ENCODE measurements at regions not wholly inside any gene's neighbourhood (a gene's known extent, or its start where the extent isn't known, plus 50 kb on each side); places are given as distances from the start of the nearest gene placed in this dataset.

DNA sequence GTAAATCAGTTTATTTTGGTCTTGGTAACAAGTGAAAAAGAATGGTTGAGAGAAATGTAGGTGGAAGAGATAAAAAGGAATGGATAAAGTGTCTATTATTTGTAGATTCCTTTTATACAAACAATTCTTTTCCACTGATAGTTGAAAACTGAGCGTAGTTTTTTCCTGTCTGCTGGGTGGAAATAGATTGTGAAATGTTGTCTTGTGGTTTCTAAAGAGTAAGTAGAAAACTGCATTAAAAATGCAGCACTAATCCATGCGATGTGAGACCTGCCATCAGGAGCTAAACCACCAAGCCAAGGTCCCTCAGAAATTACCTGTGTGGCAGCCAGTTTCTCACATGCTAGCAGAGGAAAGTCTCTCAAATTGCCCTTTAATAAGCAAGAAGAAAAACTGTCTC, 103.2 kb upstream of the SLC44A3 start:
- intact Hi-C loops (cut with micrococcal nuclease; ENCODE audit: unreplicated experiment) (no loop called here), in situ Hi-C loops (cut with HindIII; ENCODE audit: low pct_unique_long_range_greater_than_20kb, low sequenced_read_pairs) (no loop called here)
- Histone ChIP-seq H3K27ac (ENCODE audit: low read length) (no peak overlapping the region), H3K9me3 (ENCODE audit: control insufficient read depth, insufficient read depth, low read depth, low read length) (no peaks in the 10 kb centered on the region), H3K36me3 (ENCODE audit: control insufficient read depth, insufficient read depth, low read length) (no peaks in the 10 kb centered on the region), H3K4me1 (ENCODE audit: control insufficient read depth, insufficient read depth, low read length) (no peaks in the 10 kb centered on the region), H3K4me3 (ENCODE audit: low read depth in 2 of 2, low read length in 2 of 2) (no peak overlapping the region), H3K27me3 (ENCODE audit: control insufficient read depth, insufficient read depth, low read length) (no peaks in the 10 kb centered on the region)
- ChIA-PET POLR2A (no interaction called here), CTCF (no interaction called here)
- DNase-seq (ENCODE audit: low read depth, low spot score) (no peak), ATAC-seq (no peak)
- no TSS peak for BruUV-seq (replicated peaks)
- TF ChIP-seq TCF7L2 (IDR thresholded peaks at IDR 0.05; ENCODE audit: low read depth, low read length), result no peak

DNA sequence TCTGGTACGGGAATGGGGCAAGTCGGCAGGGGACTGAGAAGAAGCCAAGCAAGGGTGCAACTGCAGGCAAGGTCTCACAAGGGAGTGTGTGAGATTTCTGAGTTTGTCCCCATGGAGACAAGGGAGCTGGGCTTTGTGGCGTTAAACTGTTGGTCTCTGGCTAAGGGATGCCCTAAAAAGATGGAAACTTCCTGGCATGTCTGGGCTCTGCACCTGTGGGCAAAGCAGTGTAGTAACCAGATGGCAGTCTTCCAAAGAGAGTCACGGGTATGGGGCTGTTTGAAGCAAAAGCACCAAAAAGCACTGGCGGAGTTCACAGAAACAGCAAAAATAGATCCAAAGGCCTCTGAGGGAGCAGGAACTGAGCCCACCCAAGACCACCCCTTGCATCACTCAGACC, 104.8 kb upstream of the SLC44A3 start:
- intact Hi-C loops (cut with micrococcal nuclease; ENCODE audit: unreplicated experiment) (no loop called here), in situ Hi-C loops (cut with HindIII; ENCODE audit: low pct_unique_long_range_greater_than_20kb, low sequenced_read_pairs) (no loop called here)
- ChIA-PET POLR2A (no interaction called here), CTCF (no interaction called here)
- TF ChIP-seq, protein P1, sequence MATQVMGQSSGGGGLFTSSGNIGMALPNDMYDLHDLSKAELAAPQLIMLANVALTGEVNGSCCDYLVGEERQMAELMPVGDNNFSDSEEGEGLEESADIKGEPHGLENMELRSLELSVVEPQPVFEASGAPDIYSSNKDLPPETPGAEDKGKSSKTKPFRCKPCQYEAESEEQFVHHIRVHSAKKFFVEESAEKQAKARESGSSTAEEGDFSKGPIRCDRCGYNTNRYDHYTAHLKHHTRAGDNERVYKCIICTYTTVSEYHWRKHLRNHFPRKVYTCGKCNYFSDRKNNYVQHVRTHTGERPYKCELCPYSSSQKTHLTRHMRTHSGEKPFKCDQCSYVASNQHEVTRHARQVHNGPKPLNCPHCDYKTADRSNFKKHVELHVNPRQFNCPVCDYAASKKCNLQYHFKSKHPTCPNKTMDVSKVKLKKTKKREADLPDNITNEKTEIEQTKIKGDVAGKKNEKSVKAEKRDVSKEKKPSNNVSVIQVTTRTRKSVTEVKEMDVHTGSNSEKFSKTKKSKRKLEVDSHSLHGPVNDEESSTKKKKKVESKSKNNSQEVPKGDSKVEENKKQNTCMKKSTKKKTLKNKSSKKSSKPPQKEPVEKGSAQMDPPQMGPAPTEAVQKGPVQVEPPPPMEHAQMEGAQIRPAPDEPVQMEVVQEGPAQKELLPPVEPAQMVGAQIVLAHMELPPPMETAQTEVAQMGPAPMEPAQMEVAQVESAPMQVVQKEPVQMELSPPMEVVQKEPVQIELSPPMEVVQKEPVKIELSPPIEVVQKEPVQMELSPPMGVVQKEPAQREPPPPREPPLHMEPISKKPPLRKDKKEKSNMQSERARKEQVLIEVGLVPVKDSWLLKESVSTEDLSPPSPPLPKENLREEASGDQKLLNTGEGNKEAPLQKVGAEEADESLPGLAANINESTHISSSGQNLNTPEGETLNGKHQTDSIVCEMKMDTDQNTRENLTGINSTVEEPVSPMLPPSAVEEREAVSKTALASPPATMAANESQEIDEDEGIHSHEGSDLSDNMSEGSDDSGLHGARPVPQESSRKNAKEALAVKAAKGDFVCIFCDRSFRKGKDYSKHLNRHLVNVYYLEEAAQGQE (IDR thresholded peaks at IDR 0.05; ENCODE audit: insufficient read depth in 1 of 2, low read depth in 2 of 2, low read length in 1 of 2), result no peak
- TF ChIP-seq SIN3A (IDR thresholded peaks at IDR 0.05; ENCODE audit: borderline replicate concordance, insufficient read depth, low read depth, low read length) (no peak), TCF7L2 (IDR thresholded peaks at IDR 0.05; ENCODE audit: low read depth, low read length) (no peak), POLR2AphosphoS5 (IDR thresholded peaks at IDR 0.05; ENCODE audit: low read depth, low read length) (no peak)
- TF ChIP-seq, protein P2, sequence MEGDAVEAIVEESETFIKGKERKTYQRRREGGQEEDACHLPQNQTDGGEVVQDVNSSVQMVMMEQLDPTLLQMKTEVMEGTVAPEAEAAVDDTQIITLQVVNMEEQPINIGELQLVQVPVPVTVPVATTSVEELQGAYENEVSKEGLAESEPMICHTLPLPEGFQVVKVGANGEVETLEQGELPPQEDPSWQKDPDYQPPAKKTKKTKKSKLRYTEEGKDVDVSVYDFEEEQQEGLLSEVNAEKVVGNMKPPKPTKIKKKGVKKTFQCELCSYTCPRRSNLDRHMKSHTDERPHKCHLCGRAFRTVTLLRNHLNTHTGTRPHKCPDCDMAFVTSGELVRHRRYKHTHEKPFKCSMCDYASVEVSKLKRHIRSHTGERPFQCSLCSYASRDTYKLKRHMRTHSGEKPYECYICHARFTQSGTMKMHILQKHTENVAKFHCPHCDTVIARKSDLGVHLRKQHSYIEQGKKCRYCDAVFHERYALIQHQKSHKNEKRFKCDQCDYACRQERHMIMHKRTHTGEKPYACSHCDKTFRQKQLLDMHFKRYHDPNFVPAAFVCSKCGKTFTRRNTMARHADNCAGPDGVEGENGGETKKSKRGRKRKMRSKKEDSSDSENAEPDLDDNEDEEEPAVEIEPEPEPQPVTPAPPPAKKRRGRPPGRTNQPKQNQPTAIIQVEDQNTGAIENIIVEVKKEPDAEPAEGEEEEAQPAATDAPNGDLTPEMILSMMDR (IDR thresholded peaks at IDR 0.05), result no peak
- ATAC-seq, result no peak
- no peak overlapping the region for H3K27ac ChIP-seq (ENCODE audit: low read length)
- no peak for DNase-seq (ENCODE audit: low read depth, low spot score)
- no peaks in the 10 kb centered on the region for H3K9me3 ChIP-seq (ENCODE audit: control insufficient read depth, insufficient read depth, low read depth, low read length)
- no TSS peak for BruUV-seq (replicated peaks)
- H3K36me3 ChIP-seq (ENCODE audit: control insufficient read depth, insufficient read depth, low read length), result no peaks in the 10 kb centered on the region
- no peaks in the 10 kb centered on the region for H3K4me1 ChIP-seq (ENCODE audit: control insufficient read depth, insufficient read depth, low read length)
- H3K27me3 ChIP-seq (ENCODE audit: control insufficient read depth, insufficient read depth, low read length), result no peaks in the 10 kb centered on the region
- H3K4me3 ChIP-seq (ENCODE audit: low read depth in 2 of 2, low read length in 2 of 2), result no peak overlapping the region

DNA sequence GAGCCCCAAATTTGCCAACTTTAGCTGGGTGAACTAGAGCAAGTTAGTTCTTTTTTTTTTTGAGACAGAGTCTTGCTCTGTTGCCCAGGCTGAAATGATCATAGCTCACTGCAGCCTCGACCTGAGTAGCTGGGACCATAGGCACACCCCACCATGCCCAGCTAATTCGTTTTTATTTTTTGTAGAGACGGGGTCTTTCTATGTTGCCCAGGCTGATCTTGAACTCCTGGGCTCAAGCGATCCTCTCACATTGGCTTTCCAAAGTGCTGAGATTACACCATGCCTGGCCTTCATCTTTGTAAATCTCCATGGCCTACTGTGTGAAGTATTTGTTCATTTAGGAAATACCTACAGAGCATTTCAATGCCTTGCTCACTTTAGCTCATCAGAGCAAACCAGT, 105.6 kb upstream of the SLC44A3 start:
- no peaks in the 10 kb centered on the region for H3K27me3 ChIP-seq (ENCODE audit: control insufficient read depth, insufficient read depth, low read length)
- ChIA-PET POLR2A (no interaction called here), CTCF (no interaction called here)
- H3K9me3 ChIP-seq (ENCODE audit: control insufficient read depth, insufficient read depth, low read depth, low read length), result no peaks in the 10 kb centered on the region
- TF ChIP-seq TCF7L2 (IDR thresholded peaks at IDR 0.05; ENCODE audit: low read depth, low read length) (no peak), SIN3A (IDR thresholded peaks at IDR 0.05; ENCODE audit: borderline replicate concordance, insufficient read depth, low read depth, low read length) (no peak), POLR2AphosphoS5 (IDR thresholded peaks at IDR 0.05; ENCODE audit: low read depth, low read length) (no peak)
- TF ChIP-seq, protein P1 (IDR thresholded peaks at IDR 0.05; ENCODE audit: insufficient read depth in 1 of 2, low read depth in 2 of 2, low read length in 1 of 2), result no peak
- TF ChIP-seq, protein P2 (IDR thresholded peaks at IDR 0.05), result no peak
- no peak overlapping the region for H3K27ac ChIP-seq (ENCODE audit: low read length)
- ATAC-seq, result no peak
- H3K36me3 ChIP-seq (ENCODE audit: control insufficient read depth, insufficient read depth, low read length), result no peaks in the 10 kb centered on the region
- intact Hi-C loops (cut with micrococcal nuclease; ENCODE audit: unreplicated experiment), result no loop called here
- no peak overlapping the region for H3K4me3 ChIP-seq (ENCODE audit: low read depth in 2 of 2, low read length in 2 of 2)
- no TSS peak for BruUV-seq (replicated peaks)
- H3K4me1 ChIP-seq (ENCODE audit: control insufficient read depth, insufficient read depth, low read length), result no peaks in the 10 kb centered on the region
- no peak for DNase-seq (ENCODE audit: low read depth, low spot score)
- in situ Hi-C loops (cut with HindIII; ENCODE audit: low pct_unique_long_range_greater_than_20kb, low sequenced_read_pairs), result no loop called here
